DLD1 (cell line): ENCODE measurements at regions not wholly inside any gene's neighbourhood (a gene's known extent, or its start where the extent isn't known, plus 50 kb on each side); places are given as distances from the start of the nearest gene placed in this dataset.

Source experiments
- in situ Hi-C: cut with HindIII; loops from 2 replicates; pipeline ENCODE4 v1.10.0; 2017; ENCODE audit warnings: low sequenced_read_pairs

GRCh38 chr10:62453274-62453673, 79.1 kb downstream of the ZNF365 start:
- in situ Hi-C loops, result no loop called here

DNA sequence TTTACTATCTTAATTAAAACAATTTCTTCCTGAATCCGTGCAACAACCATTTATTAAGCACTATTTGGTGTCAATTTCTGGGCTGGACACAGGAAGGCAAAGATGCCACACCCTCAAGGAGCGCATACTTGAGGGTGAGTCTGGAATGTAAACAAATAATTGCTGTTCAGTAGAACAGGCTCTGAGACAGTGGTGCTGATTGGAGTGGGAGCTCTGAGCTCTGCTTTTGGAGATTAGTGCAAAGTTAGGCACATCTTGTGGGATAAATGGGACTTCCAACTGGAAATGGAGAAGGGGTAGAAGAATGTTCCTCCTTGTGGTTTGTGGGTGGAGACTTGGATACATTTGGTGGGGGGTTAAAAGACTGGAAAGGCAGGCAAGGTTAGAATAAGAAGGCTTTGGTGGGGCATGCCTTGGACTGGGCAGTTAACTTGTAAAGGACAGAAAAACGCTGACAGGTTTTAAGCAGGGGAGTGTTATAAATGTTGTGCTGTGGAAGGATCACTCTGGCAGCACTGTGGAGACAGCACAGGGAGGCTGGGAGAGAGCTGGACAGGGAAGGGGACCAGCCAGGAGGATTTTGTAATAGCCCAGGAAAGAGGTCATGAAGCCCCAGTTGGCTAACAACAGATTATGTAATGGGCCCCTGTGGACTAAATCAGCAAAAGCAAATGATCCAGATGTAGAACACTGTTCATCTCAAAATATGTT, 80.7 kb downstream of the ZNF365 start:
- in situ Hi-C loops, result no loop called here

DNA sequence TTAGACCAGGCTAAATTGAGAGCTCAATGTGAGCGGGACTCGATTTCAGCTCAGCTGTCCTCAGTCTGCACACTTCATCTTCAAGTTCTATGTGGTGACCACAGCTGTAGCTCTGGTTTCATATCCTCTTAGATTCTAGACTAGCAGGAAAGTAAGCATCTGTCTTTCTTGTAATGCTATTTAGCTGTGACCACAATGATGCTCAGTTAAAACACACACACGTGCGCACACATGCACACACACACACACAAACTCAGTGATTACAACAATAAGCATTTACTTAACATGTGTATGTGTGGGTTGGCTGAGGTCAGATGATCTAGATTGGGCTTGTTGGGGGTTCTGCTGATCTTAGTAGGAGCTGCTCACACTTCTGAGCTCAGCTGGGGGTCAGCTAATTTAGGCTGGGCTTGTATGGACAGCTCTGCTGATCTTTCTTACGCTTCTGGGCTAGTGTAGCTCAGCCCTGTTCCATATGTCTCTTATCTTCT, 82.5 kb downstream of the ZNF365 start:
- in situ Hi-C loops, result no loop called here

DNA sequence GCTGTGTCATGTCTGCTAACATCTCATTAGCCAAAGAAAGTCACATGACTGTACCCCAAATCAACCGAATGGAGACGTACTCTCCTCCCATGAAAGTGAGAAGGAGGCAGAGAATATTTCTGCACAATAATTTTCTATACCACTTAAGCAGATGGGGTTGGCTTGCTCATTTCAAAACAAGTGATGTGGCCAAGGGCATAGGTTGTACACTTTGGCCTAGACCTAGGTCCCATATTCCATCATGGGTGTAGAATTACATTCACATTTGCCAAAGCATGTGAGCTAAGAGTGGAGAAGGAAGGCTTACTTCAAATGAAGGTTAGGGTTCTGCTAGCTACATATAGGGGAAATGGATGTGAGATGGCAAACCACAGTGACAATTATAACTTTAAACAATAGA, 83.0 kb downstream of the ZNF365 start:
- in situ Hi-C loops, result no loop called here

GRCh38 chr10:62457598-62457997, 83.4 kb downstream of the ZNF365 start:
- in situ Hi-C loops, result no loop called here

DNA sequence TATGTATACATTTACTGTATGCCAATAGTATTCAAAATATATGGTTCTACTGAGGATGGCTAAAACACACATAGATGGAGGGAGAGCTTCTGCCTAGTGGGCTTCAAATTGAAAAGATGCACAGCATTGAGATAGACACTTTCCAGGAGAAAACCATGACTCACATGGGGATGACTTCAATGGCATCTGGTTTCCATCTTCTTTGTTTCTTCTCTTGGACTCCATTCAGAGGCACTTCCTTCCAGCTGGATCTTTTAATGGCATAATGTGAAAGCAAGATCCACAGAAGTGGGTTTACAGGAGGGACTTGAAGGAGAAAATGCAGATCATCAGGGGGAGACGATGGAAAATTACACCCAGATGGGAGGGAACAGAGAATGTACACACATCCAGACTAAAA, 84.9 kb downstream of the ZNF365 start:
- in situ Hi-C loops, result no loop called here

DNA sequence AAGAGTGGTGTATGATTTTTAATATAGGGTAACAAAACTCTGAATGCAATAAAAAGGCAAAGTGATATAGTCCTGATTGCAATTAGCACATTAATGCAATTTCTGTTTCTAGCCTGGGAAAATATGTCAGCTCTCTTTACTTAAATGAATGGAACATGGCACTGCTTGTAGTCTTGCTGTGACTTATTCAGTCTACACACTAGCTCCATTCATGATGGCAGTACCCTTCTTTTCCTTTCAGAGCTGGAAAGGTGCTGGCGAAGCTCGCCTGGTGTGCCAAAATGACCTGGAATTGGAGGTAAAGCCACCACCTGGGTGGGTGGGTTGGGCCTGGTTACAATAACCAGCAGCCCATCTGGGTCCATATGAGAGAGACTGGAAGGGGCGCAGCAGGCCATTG, 85.3 kb downstream of the ZNF365 start:
- in situ Hi-C loops, result no loop called here

DNA sequence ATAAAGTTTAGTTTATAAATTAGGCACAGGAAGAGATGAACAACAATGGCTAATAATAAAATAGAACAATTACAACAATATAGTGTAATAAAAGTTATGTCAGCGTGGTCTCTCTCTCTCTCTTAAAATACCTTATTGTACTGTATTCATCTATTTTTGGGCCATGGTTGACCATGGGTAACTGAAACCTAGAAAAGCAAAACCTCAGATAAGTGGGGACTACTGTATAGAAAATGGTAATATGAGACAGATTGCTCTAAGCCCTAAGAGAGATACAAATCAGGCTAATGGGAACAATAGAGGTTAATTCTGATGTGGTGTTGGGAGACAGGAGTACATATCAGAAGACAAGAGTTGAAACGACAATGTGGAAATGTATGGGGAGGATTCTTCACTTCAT, 86.2 kb downstream of the ZNF365 start:
- in situ Hi-C loops, result no loop called here

GRCh38 chr10:62461120-62461519, 87.0 kb downstream of the ZNF365 start:
- in situ Hi-C loops, result no loop called here

GRCh38 chr10:62462461-62462860, 88.3 kb downstream of the ZNF365 start:
- in situ Hi-C loops, result no loop called here

DNA sequence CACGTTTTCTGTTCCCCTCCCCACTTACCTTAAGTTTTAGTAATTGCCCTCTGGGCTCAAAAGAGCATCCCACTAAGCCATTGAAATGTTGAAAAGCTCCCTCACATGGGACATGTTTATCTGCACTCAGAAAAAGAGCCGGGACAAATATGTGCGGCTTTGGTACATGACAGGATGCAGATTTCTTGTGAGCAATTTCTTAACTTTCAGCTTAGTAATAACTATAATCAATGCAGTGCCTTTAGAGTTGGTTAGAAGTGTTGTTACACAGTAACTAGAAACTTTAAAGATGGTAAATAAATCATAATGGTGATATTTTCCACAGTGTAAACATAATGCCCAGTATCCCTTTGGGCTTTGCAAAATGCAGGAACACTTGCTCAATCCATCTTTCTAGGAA, 89.2 kb downstream of the ZNF365 start:
- in situ Hi-C loops, result no loop called here

GRCh38 chr10:62464308-62464707, 90.1 kb downstream of the ZNF365 start:
- in situ Hi-C loops, result no loop called here

DNA sequence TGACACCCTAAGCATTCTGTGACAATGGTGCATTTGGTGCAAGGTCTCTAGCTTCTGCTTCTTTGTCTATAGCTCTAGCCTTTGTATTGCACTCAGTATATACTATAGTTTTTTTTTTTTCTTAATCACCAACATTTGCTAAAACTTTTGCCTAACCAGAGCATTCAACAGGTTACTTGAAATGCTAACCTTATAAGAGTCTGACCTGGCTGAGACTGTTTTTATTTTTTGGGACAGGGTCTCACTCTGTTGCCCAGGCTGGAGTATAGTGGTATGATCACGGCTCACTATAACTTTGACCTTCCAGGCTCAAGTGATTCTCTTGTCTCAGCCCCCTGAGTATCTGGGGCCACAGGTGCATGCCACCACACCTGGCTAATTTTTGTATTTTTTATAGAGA, 92.4 kb downstream of the ZNF365 start:
- in situ Hi-C loops, result no loop called here

GRCh38 chr10:62467527-62467926, 93.4 kb downstream of the ZNF365 start:
- in situ Hi-C loops, result no loop called here

GRCh38 chr10:62471711-62472110, 97.5 kb downstream of the ZNF365 start:
- in situ Hi-C loops, result no loop called here

GRCh38 chr10:62473241-62473640, 99.1 kb downstream of the ZNF365 start:
- in situ Hi-C loops, result no loop called here

GRCh38 chr10:62475551-62475950, 101.4 kb downstream of the ZNF365 start:
- in situ Hi-C loops, result no loop called here

DNA sequence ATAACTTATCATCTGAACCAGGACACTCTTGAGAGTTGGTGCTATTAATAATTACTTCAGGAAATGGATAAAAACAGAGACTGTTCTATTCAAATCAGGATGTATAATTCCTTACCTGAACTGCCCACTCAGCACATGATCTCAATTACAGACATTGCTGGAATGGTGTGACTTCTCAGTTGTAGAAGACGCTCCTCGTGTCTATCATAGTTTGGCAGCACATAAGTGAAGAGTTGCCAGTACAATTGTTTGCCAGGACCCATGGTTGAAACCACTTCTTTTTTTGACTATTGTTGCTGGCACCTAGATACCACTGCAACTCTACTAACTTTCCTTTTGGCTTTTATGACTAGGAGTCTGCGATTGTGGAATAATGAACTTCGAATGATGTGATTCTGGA, 105.4 kb downstream of the ZNF365 start:
- in situ Hi-C loops, result no loop called here

GRCh38 chr10:62480196-62480595, 106.0 kb downstream of the ZNF365 start:
- in situ Hi-C loops, result no loop called here

GRCh38 chr10:62482581-62482980, 108.4 kb downstream of the ZNF365 start:
- in situ Hi-C loops, result no loop called here

DNA sequence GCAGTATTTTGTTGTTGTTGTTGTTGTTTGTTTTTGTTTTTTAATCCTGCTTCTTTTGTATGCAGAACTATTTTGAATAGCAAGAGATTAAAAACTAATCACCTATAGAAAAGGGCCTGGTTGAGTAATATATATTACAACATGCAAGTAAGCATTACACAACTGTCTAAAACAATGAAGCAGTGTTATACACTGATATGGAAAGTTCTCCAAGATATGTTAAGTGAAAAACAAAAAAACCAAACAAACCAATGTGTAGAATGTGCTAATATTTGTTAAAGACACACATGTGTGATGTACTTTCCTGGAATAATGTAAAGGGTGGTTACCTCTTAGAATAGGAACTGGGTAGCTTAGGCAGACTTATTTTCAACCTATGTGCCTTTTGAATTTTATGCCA, 117.4 kb downstream of the ZNF365 start:
- in situ Hi-C loops, result no loop called here

DNA sequence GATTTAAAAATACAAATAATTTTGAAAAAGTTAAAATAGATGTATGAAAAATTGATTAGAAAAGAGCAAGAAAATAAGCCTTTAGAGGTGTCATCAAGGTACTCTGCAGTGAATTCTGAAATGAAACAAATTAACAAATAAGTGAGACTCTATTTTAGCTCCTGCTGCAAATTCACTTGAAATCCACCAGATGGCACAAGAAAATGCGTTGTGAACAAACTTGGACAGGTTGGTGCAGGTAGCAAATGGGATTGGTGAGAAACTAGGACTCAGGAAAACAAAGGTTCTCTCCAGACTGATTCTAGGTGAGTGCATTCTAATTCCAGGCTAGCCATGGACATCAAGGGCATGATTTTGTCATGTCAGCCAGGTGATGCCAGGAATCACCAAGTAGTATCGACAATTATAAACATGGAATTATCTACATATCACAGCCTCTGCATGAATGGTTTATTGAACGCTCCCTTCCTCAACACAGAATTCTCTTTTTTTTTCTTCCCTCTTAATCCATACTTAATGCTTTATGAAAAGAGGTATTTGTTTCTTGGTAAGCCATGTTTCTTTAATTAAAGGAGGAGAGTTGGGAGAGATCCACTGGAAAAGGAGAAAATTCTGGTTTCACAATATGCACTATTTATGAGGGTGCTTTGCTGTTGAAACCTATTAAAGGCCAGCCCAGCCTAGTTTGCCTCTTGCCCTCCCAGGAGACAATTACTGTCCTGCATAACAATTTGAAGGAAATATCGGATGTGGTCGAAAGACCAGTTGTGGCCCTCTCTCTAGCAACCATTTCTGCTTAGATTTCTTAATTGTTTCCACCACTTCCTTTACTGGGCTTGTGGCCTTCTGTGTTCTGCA, 118.1 kb downstream of the ZNF365 start:
- in situ Hi-C loops, result no loop called here
